SK-N-SH (cell line): ENCODE measurements at regions not wholly inside any gene's neighbourhood (a gene's known extent, or its start where the extent isn't known, plus 50 kb on each side); places are given as distances from the start of the nearest gene placed in this dataset.

Experiments used
- CTCF ChIA-PET: fragments of 300-600, 350-600 bp; formaldehyde crosslinking; extraction: SDS; loops from one replicate; lab custom pipeline; 2021; lab: Yijun Ruan, JAX
- POLR2A ChIA-PET: fragments of 350-600 bp; sonication (Branson Sonifier 250); formaldehyde crosslinking; extraction: SDS; loops from one replicate; lab custom pipeline; 2020; ENCODE audit warnings: antibody characterized with exemption, inconsistent platforms; lab: Yijun Ruan, JAX
- DNase-seq: peaks from one replicate; pipeline ENCODE4 v3.0.0; 2012
- H2AFZ ChIP-seq: fragments of 200-600 bp; sonication (generic); 2 replicates; pipeline ENCODE4 v1.8.1; 2016; ENCODE audit warnings: antibody characterized with exemption, mild to moderate bottlenecking, low read depth
- H3F3A ChIP-seq: fragments of 200-600 bp; sonication (generic); replicated peaks from 2 replicates; pipeline ENCODE3; 2016; ENCODE audit warnings: antibody characterized with exemption, mild to moderate bottlenecking; ENCODE audit not compliant: insufficient read depth
- H3K27ac ChIP-seq, 2 experiments: fragments of 200-500 bp in 1 of 2; fragments of 200-600 bp in 1 of 2; sonication (Bioruptor generic) in 1 of 2; sonication (generic), shearing (Covaris generic) in 1 of 2; 2 replicates each; pipeline versions ENCODE4 v1.5.1 to v1.6.1; 2014 to 2016; ENCODE audit warnings: low read depth in 2 of 2, inconsistent platforms in 1 of 2, low read length in 1 of 2, mild to moderate bottlenecking in 1 of 2, mixed read lengths in 1 of 2
- H3K27me3 ChIP-seq: fragments of 200-600 bp; sonication (generic), shearing (Covaris generic); 2 replicates; pipeline ENCODE4 v1.6.1; 2016; ENCODE audit warnings: mixed run types; ENCODE audit not compliant: insufficient read depth
- H3K36me3 ChIP-seq, 2 experiments: fragments of 200-500 bp in 1 of 2; fragments of 200-600 bp in 1 of 2; sonication (Bioruptor generic) in 1 of 2; sonication (generic) in 1 of 2; replicated peaks in 1 of 2; 2 replicates each; pipeline versions ENCODE3 to v1.5.1; 2014 to 2016; ENCODE audit warnings: low read length in 1 of 2, mild to moderate bottlenecking in 1 of 2; ENCODE audit not compliant: insufficient read depth in 2 of 2, control insufficient read depth in 1 of 2
- H3K4me1 ChIP-seq, 2 experiments: fragments of 200-500 bp in 1 of 2; fragments of 200-600 bp in 1 of 2; sonication (Bioruptor generic) in 1 of 2; sonication (generic), shearing (Covaris generic) in 1 of 2; 2 replicates each; pipeline versions ENCODE4 v1.5.1 to v1.6.1; 2014 to 2016; ENCODE audit warnings: low read depth in 1 of 2, low read length in 1 of 2, mixed run types in 1 of 2; ENCODE audit not compliant: insufficient read depth in 2 of 2, control insufficient read depth in 1 of 2
- H3K4me2 ChIP-seq: fragments of 200-600 bp; sonication (generic), shearing (Covaris generic); 2 replicates; pipeline ENCODE4 v1.6.1; 2017; ENCODE audit warnings: mixed run types
- H3K4me3 ChIP-seq, 2 experiments: fragments of 200-500 bp in 1 of 2; fragments of 200-600 bp in 1 of 2; sonication (Bioruptor generic) in 1 of 2; sonication (generic), shearing (Covaris generic) in 1 of 2; 2 replicates each; pipeline versions ENCODE4 v1.5.1 to v1.8.1; 2014 to 2016; ENCODE audit warnings: low read depth in 2 of 2, inconsistent platforms in 1 of 2, low read length in 1 of 2, mild to moderate bottlenecking in 1 of 2, mixed read lengths in 1 of 2, moderate library complexity in 1 of 2
- H3K79me2 ChIP-seq: fragments of 200-600 bp; sonication (generic); 2 replicates; pipeline ENCODE4 v1.8.1; 2017; ENCODE audit warnings: mild to moderate bottlenecking; ENCODE audit not compliant: insufficient read depth
- H3K9ac ChIP-seq: fragments of 200-600 bp; sonication (generic); 2 replicates; pipeline ENCODE4 v1.6.1; 2017; ENCODE audit warnings: mixed run types
- H3K9me2 ChIP-seq: fragments of 200-600 bp; sonication (generic); 2 replicates; pipeline ENCODE4 v1.6.1; 2017; ENCODE audit warnings: mixed run types
- H3K9me3 ChIP-seq: fragments of 200-600 bp; sonication (generic); 2 replicates; pipeline ENCODE4 v1.6.1; 2017; ENCODE audit warnings: mixed run types, mild to moderate bottlenecking, moderate library complexity
- H4K20me1 ChIP-seq: fragments of 200-600 bp; sonication (generic); 2 replicates; pipeline ENCODE4 v1.6.1; 2017; ENCODE audit warnings: mild to moderate bottlenecking, mixed run types; ENCODE audit not compliant: insufficient read depth
- CTCF ChIP-seq: fragments of 200-600 bp; sonication (generic); IDR thresholded peaks from 2 replicates; pipeline ENCODE4 v1.6.1; 2017; ENCODE audit warnings: antibody characterized with exemption, mild to moderate bottlenecking, moderate library complexity
- FOSL2 ChIP-seq: IDR thresholded peaks from 2 replicates; pipeline ENCODE4 v1.4.0; 2012; ENCODE audit warnings: low read depth, mild to moderate bottlenecking, moderate library complexity, borderline replicate concordance
- FOXJ3 ChIP-seq: sonication (generic); formaldehyde crosslinking; IDR thresholded peaks from 2 replicates; pipeline ENCODE4 v1.5.1; 2020; ENCODE audit warnings: mild to moderate bottlenecking, missing genetic modification reagents
- MAX ChIP-seq: IDR thresholded peaks from 2 replicates; pipeline ENCODE4 v1.4.0; 2012; ENCODE audit warnings: low read depth
- MXI1 ChIP-seq: IDR thresholded peaks from 2 replicates; pipeline ENCODE4 v1.6.1; 2012; ENCODE audit warnings: mild to moderate bottlenecking, low read depth, low read length, improper control_type of control experiment
- NRF1 ChIP-seq: IDR thresholded peaks from 2 replicates; pipeline ENCODE4 v1.6.1; 2012; ENCODE audit warnings: low read depth, mild to moderate bottlenecking, low read length
- RFX5 ChIP-seq: IDR thresholded peaks from 2 replicates; pipeline ENCODE4 v1.6.1; 2012; ENCODE audit warnings: mild to moderate bottlenecking, improper control_type of control experiment, low read length
- SIN3A ChIP-seq: IDR thresholded peaks from 2 replicates; pipeline ENCODE4 v1.6.1; 2012; ENCODE audit warnings: low read depth, mild to moderate bottlenecking, low read length, moderate library complexity, borderline replicate concordance
- USF1 ChIP-seq: IDR thresholded peaks from 2 replicates; pipeline ENCODE4 v1.4.0; 2012; ENCODE audit warnings: low read depth, borderline replicate concordance
- WGBS: methylation state at CpG from one replicate; pipeline ENCODE4 v1.1.6; 2017; ENCODE audit warnings: low lambda C conversion rate; 5-methylcytosine and 5-hydroxymethylcytosine counted together

DNA sequence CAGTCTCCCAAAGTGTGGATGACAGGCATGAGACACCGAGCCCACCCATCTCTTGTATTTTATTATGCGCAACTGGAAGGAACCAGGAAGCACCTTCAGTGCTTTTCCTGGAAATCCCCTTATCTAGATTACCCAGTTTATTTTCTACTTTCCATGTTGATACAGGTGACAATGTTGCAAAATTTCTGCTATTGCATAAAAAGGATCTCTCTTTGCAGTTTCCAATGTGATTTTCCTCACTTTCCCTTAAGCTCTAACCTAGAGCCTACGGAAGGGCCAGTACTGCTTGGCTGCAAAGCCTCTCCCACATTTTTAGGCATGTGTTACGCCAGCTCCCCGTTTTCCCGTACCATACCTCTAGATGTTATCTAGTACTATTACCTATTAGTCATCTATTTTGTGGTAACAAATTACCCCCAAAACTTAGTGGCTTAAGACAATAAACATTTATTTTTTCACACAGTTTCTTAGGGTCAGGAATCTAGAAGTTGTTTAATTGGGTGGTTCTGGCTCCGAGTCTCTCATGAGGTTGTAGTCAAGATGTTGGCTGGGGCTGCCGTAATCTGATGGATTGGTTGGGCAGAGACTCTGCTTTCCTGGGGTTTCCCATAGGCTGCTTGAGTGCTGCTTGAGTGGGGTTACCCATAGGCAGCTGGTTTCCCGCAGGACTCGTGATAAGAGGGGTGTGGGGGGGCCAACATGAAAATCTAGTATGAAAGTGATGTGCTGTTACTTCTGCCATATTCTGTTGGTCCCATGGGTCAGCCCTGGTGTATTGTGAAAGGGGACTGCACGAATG is 131.5 kb upstream of the HNRNPU start:
- H3K9ac ChIP-seq = no peak overlapping the region
- WGBS = 97% methylated on average over 11 of the region's 11 CpGs
- H3K4me2 ChIP-seq = no peak overlapping the region
- H3K79me2 ChIP-seq = no peaks in the 10 kb centered on the region
- no peaks in the 10 kb centered on the region for H3F3A ChIP-seq
- POLR2A ChIA-PET = no interaction called here
- no peak for TF ChIP-seq SIN3A
- TF ChIP-seq MAX = no peak
- no peak for TF ChIP-seq MXI1
- no peak for TF ChIP-seq NRF1
- TF ChIP-seq RFX5 = no peak
- no peak for TF ChIP-seq FOXJ3 (CRISPR knock-in tag)
- H2AFZ ChIP-seq = no peak overlapping the region
- no peak overlapping the region for H3K4me3 ChIP-seq
- no peaks in the 10 kb centered on the region for H3K4me1 ChIP-seq
- H3K36me3 ChIP-seq = no peaks in the 10 kb centered on the region
- H3K9me2 ChIP-seq = no peaks in the 10 kb centered on the region
- H3K27ac ChIP-seq = no peak overlapping the region
- H3K27me3 ChIP-seq = no peaks in the 10 kb centered on the region
- H4K20me1 ChIP-seq = no peaks in the 10 kb centered on the region
- DNase-seq = no peak
- CTCF ChIA-PET = no interaction called here
- no peaks in the 10 kb centered on the region; the same call in 1 of the 2 replicates for H3K9me3 ChIP-seq

DNA sequence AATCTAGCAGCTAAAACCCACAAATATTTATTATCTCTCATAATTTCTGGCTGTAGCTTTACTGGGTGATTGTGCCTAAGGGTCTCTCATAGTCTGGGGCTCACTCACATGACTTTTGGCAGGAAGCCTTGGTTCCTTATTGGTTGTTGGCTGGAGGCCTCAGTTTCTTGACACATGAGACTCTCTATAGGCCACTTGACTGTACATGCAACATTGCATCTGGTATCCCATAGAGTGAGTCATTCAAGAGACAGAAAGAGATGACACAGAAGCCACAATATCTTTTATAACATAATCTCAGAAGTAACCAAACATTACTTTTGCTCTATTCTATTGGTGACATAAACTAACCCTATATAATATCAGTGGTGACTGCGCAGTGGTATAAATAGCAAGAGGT is 128.5 kb upstream of the HNRNPU start:
- no peaks in the 10 kb centered on the region for H3F3A ChIP-seq
- H3K4me3 ChIP-seq = no peak overlapping the region
- no peak overlapping the region for H3K4me2 ChIP-seq
- H3K9me2 ChIP-seq = no peaks in the 10 kb centered on the region
- no peaks in the 10 kb centered on the region for H3K36me3 ChIP-seq
- TF ChIP-seq CTCF (no peak), USF1 (no peak), FOSL2 (0 out of 2 replicates have a peak, but pooled peaks have one; percentile 7)
- WGBS = 0% methylated on average over 1 of the region's 1 CpG
- no peak for DNase-seq
- H3K27ac ChIP-seq = no peak overlapping the region
- CTCF ChIA-PET = interaction anchor here (2.3 kb wide), 1 partner anchor 50 kb away, joined by 8 read pairs; no protein-coding TSS in a partner anchor
- no peaks in the 10 kb centered on the region for H3K27me3 ChIP-seq
- no peaks in the 10 kb centered on the region; the same call in 1 of the 2 replicates for H3K9me3 ChIP-seq
- no peaks in the 10 kb centered on the region for H3K4me1 ChIP-seq
- no peaks in the 10 kb centered on the region for H4K20me1 ChIP-seq
- POLR2A ChIA-PET = no interaction called here
- H2AFZ ChIP-seq = no peak overlapping the region
- H3K79me2 ChIP-seq = no peaks in the 10 kb centered on the region
- no peak overlapping the region for H3K9ac ChIP-seq
